Natural killer cell (primary cell): ENCODE measurements at regions not wholly inside any gene's neighbourhood (a gene's known extent, or its start where the extent isn't known, plus 50 kb on each side); places are given as distances from the start of the nearest gene placed in this dataset.

ENCODE experiments used
- ATAC-seq, 3 donors: fragments of 150-1000 bp in 2 of 3; fragments of 200-7000 bp in 1 of 3; cut with Tn5 transposase; 1 replicate in 1 of 3; 2 replicates in 2 of 3; pipeline ENCODE4 v1.10.0; 2021; ENCODE audit warnings: mild to moderate bottlenecking in 2 of 3, moderate library complexity in 2 of 3
- DNase-seq, 2 donors: peaks; one replicate each; pipeline versions ENCODE4 v3.0.0 to v3.0.0-alpha.2; 2013 to 2021; ENCODE audit warnings: mixed read lengths in 1 of 2
- H3K27ac ChIP-seq: one replicate; pipeline ENCODE4 v1.5.1; 2013; ENCODE audit warnings: mild to moderate bottlenecking, low read length
- H3K27me3 ChIP-seq: one replicate; pipeline ENCODE4 v1.6.1; 2013; ENCODE audit warnings: low read length; ENCODE audit not compliant: control insufficient read depth, insufficient read depth
- H3K36me3 ChIP-seq: one replicate; pipeline ENCODE4 v1.6.1; 2013; ENCODE audit warnings: low read length; ENCODE audit not compliant: control insufficient read depth, insufficient read depth
- H3K4me1 ChIP-seq: one replicate; pipeline ENCODE4 v1.6.1; 2013; ENCODE audit warnings: low read length; ENCODE audit not compliant: control insufficient read depth, insufficient read depth
- H3K4me3 ChIP-seq: one replicate; pipeline ENCODE4 v1.5.1; 2013; ENCODE audit warnings: low read length
- H3K9me3 ChIP-seq: one replicate; pipeline ENCODE4 v1.6.1; 2013; ENCODE audit warnings: low read length; ENCODE audit not compliant: control insufficient read depth, insufficient read depth
- H3K27ac Mint-ChIP-seq, 2 donors: one replicate each; pipeline ENCODE4 v1.8.0; 2022; ENCODE audit warnings: mild to moderate bottlenecking in 2 of 2, mixed read lengths in 2 of 2, moderate library complexity in 1 of 2
- H3K27me3 Mint-ChIP-seq, 2 donors: one replicate each; pipeline ENCODE4 v1.8.0; 2022; ENCODE audit warnings: low read depth in 2 of 2, mixed read lengths in 2 of 2
- H3K36me3 Mint-ChIP-seq: one replicate; pipeline ENCODE4 v1.8.0; 2022; ENCODE audit warnings: mixed read lengths
- H3K4me1 Mint-ChIP-seq, 2 donors: one replicate each; pipeline ENCODE4 v1.8.0; 2022; ENCODE audit warnings: mixed read lengths in 2 of 2
- H3K4me3 Mint-ChIP-seq: one replicate; pipeline ENCODE4 v1.8.0; 2022; ENCODE audit warnings: mild to moderate bottlenecking, moderate library complexity, mixed read lengths
- H3K9me3 Mint-ChIP-seq, 2 donors: one replicate each; pipeline ENCODE4 v1.8.0; 2022; ENCODE audit warnings: mixed read lengths in 2 of 2
- WGBS: methylation state at CpG from one replicate; pipeline ENCODE4 v1.1.7; 2013; ENCODE audit warnings: missing lambda C conversion rate; ENCODE audit not compliant: insufficient coverage; 5-methylcytosine and 5-hydroxymethylcytosine counted together
- intact Hi-C: fragments of 100-400 bp; cut with micrococcal nuclease; formaldehyde crosslinking; loops from one replicate; pipeline ENCODE4 v1.14.2; 2022
- TF ChIP-seq, protein P1 (sequence below): fragments of 200-600 bp; IDR thresholded peaks from one replicate; pipeline ENCODE4 v1.8.0; 2022; ENCODE audit warnings: antibody characterized with exemption

DNA sequence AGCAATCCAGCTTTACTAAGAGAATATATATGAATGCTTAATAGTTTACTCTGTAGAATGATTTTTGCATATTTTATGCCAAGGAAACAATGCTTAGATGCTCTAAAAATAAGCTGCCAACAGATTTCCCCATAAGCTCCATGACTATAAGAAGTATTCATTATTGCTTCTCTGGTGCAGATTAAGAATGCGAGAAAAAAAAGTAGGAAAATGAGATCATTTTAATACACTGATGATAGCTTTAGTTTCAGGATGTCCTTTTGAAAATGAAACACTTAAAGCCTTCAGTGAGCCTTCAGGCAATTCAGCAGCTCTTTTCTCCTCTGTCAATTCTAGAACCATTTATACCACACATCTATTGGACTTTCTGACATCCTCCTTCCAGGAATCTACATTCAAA, 735.0 kb upstream of the POT1 start:
- TF ChIP-seq, protein P1, sequence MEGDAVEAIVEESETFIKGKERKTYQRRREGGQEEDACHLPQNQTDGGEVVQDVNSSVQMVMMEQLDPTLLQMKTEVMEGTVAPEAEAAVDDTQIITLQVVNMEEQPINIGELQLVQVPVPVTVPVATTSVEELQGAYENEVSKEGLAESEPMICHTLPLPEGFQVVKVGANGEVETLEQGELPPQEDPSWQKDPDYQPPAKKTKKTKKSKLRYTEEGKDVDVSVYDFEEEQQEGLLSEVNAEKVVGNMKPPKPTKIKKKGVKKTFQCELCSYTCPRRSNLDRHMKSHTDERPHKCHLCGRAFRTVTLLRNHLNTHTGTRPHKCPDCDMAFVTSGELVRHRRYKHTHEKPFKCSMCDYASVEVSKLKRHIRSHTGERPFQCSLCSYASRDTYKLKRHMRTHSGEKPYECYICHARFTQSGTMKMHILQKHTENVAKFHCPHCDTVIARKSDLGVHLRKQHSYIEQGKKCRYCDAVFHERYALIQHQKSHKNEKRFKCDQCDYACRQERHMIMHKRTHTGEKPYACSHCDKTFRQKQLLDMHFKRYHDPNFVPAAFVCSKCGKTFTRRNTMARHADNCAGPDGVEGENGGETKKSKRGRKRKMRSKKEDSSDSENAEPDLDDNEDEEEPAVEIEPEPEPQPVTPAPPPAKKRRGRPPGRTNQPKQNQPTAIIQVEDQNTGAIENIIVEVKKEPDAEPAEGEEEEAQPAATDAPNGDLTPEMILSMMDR = no peak
- Histone ChIP-seq H3K4me1 (no peaks in the 10 kb centered on the region), H3K36me3 (no peaks in the 10 kb centered on the region), H3K27me3 (no peaks in the 10 kb centered on the region), H3K9me3 (peaks cover 4% of the 10 kb centered on the region), H3K27ac (no peak overlapping the region), H3K4me3 (no peak overlapping the region)
- intact Hi-C loops = no loop called here
- Mint-ChIP-seq H3K36me3 (no peaks in the 10 kb centered on the region), H3K27ac (no peak overlapping the region), H3K4me3 (no peak overlapping the region), H3K9me3 (peaks cover 0 to 6% of the 10 kb centered on the region in 2 donors), H3K4me1 (no peaks in the 10 kb centered on the region), H3K27me3 (no peaks in the 10 kb centered on the region)
- 100% methylated on average over 1 of the region's 1 CpG for WGBS
- ATAC-seq = no peak
- DNase-seq = no peak

DNA sequence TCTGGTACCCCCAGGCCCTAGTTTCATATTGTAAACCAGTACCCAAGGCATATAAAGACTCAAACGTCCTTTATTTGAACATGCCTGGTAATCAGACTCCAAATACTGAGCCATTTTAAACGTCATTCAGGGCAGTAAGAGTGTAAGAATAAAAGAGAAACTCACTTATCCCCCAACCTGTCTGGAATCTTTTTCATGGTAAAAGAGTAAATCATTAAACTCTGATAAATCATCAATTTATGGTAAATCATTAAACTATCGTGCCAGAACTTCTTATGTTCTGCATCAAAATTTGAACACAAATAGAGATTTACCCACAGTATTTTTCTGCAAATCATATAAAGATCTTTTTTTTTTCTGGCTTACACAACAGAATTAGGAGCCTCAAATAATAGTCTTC, 734.3 kb upstream of the POT1 start:
- Histone ChIP-seq H3K27me3 (no peaks in the 10 kb centered on the region), H3K9me3 (peaks cover 4% of the 10 kb centered on the region), H3K27ac (no peak overlapping the region), H3K36me3 (no peaks in the 10 kb centered on the region), H3K4me3 (no peak overlapping the region), H3K4me1 (no peaks in the 10 kb centered on the region)
- no peak overlapping the region for H3K27ac Mint-ChIP-seq
- intact Hi-C loops = no loop called here
- H3K4me3 Mint-ChIP-seq = no peak overlapping the region
- H3K4me1 Mint-ChIP-seq = no peaks in the 10 kb centered on the region
- 79% methylated on average over 2 of the region's 3 CpGs for WGBS
- peaks cover 0 to 6% of the 10 kb centered on the region in 2 donors for H3K9me3 Mint-ChIP-seq
- TF ChIP-seq, protein P1 = no peak
- DNase-seq (no peak), ATAC-seq (no peak)
- H3K27me3 Mint-ChIP-seq = no peaks in the 10 kb centered on the region
- H3K36me3 Mint-ChIP-seq = no peaks in the 10 kb centered on the region

DNA sequence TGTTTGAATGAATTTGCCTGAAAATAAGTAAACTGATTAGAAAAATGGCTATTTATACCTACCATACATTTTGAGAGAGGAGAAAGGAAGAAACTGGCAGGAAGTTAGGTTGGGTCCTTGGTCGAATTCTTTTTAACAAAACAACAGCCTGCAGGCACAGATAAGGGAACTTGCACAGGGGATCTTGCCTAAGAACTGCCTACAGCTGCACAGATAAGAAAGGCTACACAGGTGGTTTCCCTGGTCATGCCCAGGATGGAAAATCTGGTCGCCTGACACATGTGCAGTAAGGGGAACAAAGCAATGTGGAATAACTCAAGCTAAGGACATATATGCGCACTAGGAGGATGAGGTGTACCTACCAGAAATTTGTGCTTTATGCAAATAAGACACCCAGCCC, 732.1 kb upstream of the POT1 start:
- H3K27ac ChIP-seq = no peak overlapping the region
- intact Hi-C loops = no loop called here
- no peaks in the 10 kb centered on the region for H3K4me1 Mint-ChIP-seq
- H3K27ac Mint-ChIP-seq = no peak overlapping the region
- no peaks in the 10 kb centered on the region for H3K27me3 ChIP-seq
- TF ChIP-seq, protein P1 = no peak
- H3K9me3 Mint-ChIP-seq = peaks cover 0 to 6% of the 10 kb centered on the region in 2 donors
- H3K4me3 ChIP-seq = no peak overlapping the region
- peaks cover 4% of the 10 kb centered on the region for H3K9me3 ChIP-seq
- no peak overlapping the region for H3K4me3 Mint-ChIP-seq
- no peaks in the 10 kb centered on the region for H3K36me3 Mint-ChIP-seq
- H3K27me3 Mint-ChIP-seq = no peaks in the 10 kb centered on the region
- WGBS = 31% methylated on average over 3 of the region's 3 CpGs
- DNase-seq = no peak
- no peaks in the 10 kb centered on the region for H3K4me1 ChIP-seq
- no peaks in the 10 kb centered on the region for H3K36me3 ChIP-seq
- ATAC-seq = no peak

DNA sequence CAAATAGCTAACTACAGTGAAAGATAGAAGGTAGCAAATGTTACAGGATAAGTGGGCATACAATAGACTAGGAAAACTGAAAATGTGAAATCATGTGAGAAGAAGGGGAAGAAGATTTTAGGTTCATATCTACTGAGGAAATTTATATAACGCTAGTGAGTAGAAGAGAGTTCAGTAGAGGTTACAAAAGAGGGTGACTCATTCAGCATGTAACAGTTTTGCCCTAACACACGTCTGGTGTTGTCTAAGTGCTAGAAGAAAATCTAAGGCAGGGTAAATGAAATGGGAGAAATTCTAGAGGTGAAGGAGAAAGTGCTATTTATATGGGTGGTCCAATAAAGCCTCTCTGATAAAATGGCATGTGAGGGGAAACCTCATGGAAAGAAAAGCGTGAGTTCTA, 731.4 kb upstream of the POT1 start:
- no peak overlapping the region for H3K4me3 Mint-ChIP-seq
- peaks cover 4% of the 10 kb centered on the region for H3K9me3 ChIP-seq
- no peak overlapping the region for H3K27ac ChIP-seq
- H3K27ac Mint-ChIP-seq = no peak overlapping the region
- H3K4me1 ChIP-seq = no peaks in the 10 kb centered on the region
- TF ChIP-seq, protein P1 = no peak
- H3K36me3 ChIP-seq = no peaks in the 10 kb centered on the region
- H3K4me1 Mint-ChIP-seq = no peaks in the 10 kb centered on the region
- H3K36me3 Mint-ChIP-seq = no peaks in the 10 kb centered on the region
- WGBS = 63% methylated on average over 3 of the region's 3 CpGs
- H3K9me3 Mint-ChIP-seq = peaks cover 0 to 6% of the 10 kb centered on the region in 2 donors
- intact Hi-C loops = no loop called here
- no peaks in the 10 kb centered on the region for H3K27me3 Mint-ChIP-seq
- no peak for ATAC-seq
- no peak for DNase-seq
- H3K27me3 ChIP-seq = no peaks in the 10 kb centered on the region
- no peak overlapping the region for H3K4me3 ChIP-seq
